ENCODE measurements at regions not wholly inside any gene's neighbourhood (a gene's known extent, or its start where the extent isn't known, plus 50 kb on each side); places are given as distances from the start of the nearest gene placed in this dataset.

GRCh38 chr3:25962255-25962654, 172.4 kb downstream of the OXSM start:
- H3K79me2 ChIP-seq (replicated peaks; ENCODE audit: insufficient read depth, low read length): no peaks in the 10 kb centered on the region
- TF ChIP-seq MXI1 (conservative IDR thresholded peaks at IDR 0.05; ENCODE audit: poor library complexity, severe bottlenecking) (no peak), POLR2AphosphoS5 (IDR thresholded peaks at IDR 0.05) (no peak), CTCF (IDR thresholded peaks at IDR 0.05; ENCODE audit: poor library complexity, severe bottlenecking) (peak; percentile 51), SMC3 (conservative IDR thresholded peaks at IDR 0.05; ENCODE audit: poor library complexity) (no peak), EP300 (conservative IDR thresholded peaks at IDR 0.05; ENCODE audit: poor library complexity, severe bottlenecking) (no peak), EZH2 (IDR thresholded peaks at IDR 0.05; ENCODE audit: borderline replicate concordance, insufficient read depth, low read length, poor library complexity, severe bottlenecking) (no peak), RAD21 (conservative IDR thresholded peaks at IDR 0.05) (peak; percentile 31), REST (IDR thresholded peaks at IDR 0.05; ENCODE audit: borderline replicate concordance) (no peak)
- no peak overlapping the region for H3K9ac ChIP-seq (ENCODE audit: low read length)
- H3F3A ChIP-seq (ENCODE audit: insufficient read depth, low read length, poor library complexity, severe bottlenecking): no peaks in the 10 kb centered on the region
- H4K20me1 ChIP-seq (ENCODE audit: insufficient read depth): no peaks in the 10 kb centered on the region
- H3K9me3 ChIP-seq (ENCODE audit: low read length): no peaks in the 10 kb centered on the region
- no peak overlapping the region for H3K4me3 ChIP-seq (ENCODE audit: low read length)
- no peak overlapping the region for H3K27ac ChIP-seq (ENCODE audit: low read length)
- no peaks in the 10 kb centered on the region for H3K36me3 ChIP-seq (ENCODE audit: insufficient read depth, low read length)
- H3K4me2 ChIP-seq (ENCODE audit: low read length): no peak overlapping the region
- no peak overlapping the region for H2AFZ ChIP-seq (ENCODE audit: low read depth, low read length)
- no peaks in the 10 kb centered on the region for H3K9me2 ChIP-seq (ENCODE audit: insufficient read depth, low read length)
- H3K27me3 ChIP-seq (ENCODE audit: insufficient read depth, low read depth, low read length): no peaks in the 10 kb centered on the region

GRCh38 chr3:25964141-25964540, 174.3 kb downstream of the OXSM start:
- H3K4me3 ChIP-seq (ENCODE audit: low read length): no peak overlapping the region
- H3K9me2 ChIP-seq (ENCODE audit: insufficient read depth, low read length): no peaks in the 10 kb centered on the region
- H2AFZ ChIP-seq (ENCODE audit: low read depth, low read length): no peak overlapping the region
- H3K9me3 ChIP-seq (ENCODE audit: low read length): no peaks in the 10 kb centered on the region
- H3K27me3 ChIP-seq (ENCODE audit: insufficient read depth, low read depth, low read length): no peaks in the 10 kb centered on the region
- H3F3A ChIP-seq (ENCODE audit: insufficient read depth, low read length, poor library complexity, severe bottlenecking): no peaks in the 10 kb centered on the region
- TF ChIP-seq TAF1 (IDR thresholded peaks at IDR 0.05; ENCODE audit: low read depth): no peak
- TF ChIP-seq CTCF (IDR thresholded peaks at IDR 0.05; ENCODE audit: poor library complexity, severe bottlenecking): no peak
- TF ChIP-seq MXI1 (conservative IDR thresholded peaks at IDR 0.05; ENCODE audit: poor library complexity, severe bottlenecking): no peak
- TF ChIP-seq EZH2 (IDR thresholded peaks at IDR 0.05; ENCODE audit: borderline replicate concordance, insufficient read depth, low read length, poor library complexity, severe bottlenecking): no peak
- no peak for TF ChIP-seq REST (IDR thresholded peaks at IDR 0.05; ENCODE audit: borderline replicate concordance)
- TF ChIP-seq EP300 (conservative IDR thresholded peaks at IDR 0.05; ENCODE audit: poor library complexity, severe bottlenecking): no peak
- TF ChIP-seq RAD21 (conservative IDR thresholded peaks at IDR 0.05): no peak
- TF ChIP-seq SMC3 (conservative IDR thresholded peaks at IDR 0.05; ENCODE audit: poor library complexity): no peak
- no peak for TF ChIP-seq POLR2AphosphoS5 (IDR thresholded peaks at IDR 0.05)
- H3K79me2 ChIP-seq (replicated peaks; ENCODE audit: insufficient read depth, low read length): no peaks in the 10 kb centered on the region
- H3K9ac ChIP-seq (ENCODE audit: low read length): no peak overlapping the region
- no peak overlapping the region for H3K27ac ChIP-seq (ENCODE audit: low read length)
- H3K36me3 ChIP-seq (ENCODE audit: insufficient read depth, low read length): no peaks in the 10 kb centered on the region
- H4K20me1 ChIP-seq (ENCODE audit: insufficient read depth): no peaks in the 10 kb centered on the region
- H3K4me2 ChIP-seq (ENCODE audit: low read length): no peak overlapping the region

Measured in neural cell (in vitro differentiated cells).